ENCODE measurements at regions not wholly inside any gene's neighbourhood (a gene's known extent, or its start where the extent isn't known, plus 50 kb on each side); places are given as distances from the start of the nearest gene placed in this dataset.

- TF ChIP-seq CTCF (IDR thresholded peaks at IDR 0.05) (no peak), POLR2A (IDR thresholded peaks at IDR 0.05) (no peak)
These were observed 527.9 kb downstream of the SOX5 start for GRCh38 chr12:23421556-23421955.

Measured in breast epithelium (tissue), 3 donors.